ENCODE measurements at regions not wholly inside any gene's neighbourhood (a gene's known extent, or its start where the extent isn't known, plus 50 kb on each side); places are given as distances from the start of the nearest gene placed in this dataset.

- TF ChIP-seq CTCF (IDR thresholded peaks at IDR 0.05) (no peak), POLR2A (IDR thresholded peaks at IDR 0.05) (no peak)
- no peak overlapping the region for H3K4me3 ChIP-seq (ENCODE audit: low read depth, poor library complexity, severe bottlenecking)
- intact Hi-C loops (cut with DNase I; ENCODE audit: low total_unique reads), result no loop called here
- 96 to 97% methylated on average over 3 of the region's 3 CpGs for WGBS, 2 donors
- no peak for DNase-seq (ENCODE audit: low spot score in 2 of 2)
Measured at GRCh38 chr5:123751670-123752069, 239.7 kb downstream of the CSNK1G3 start.

- H3K4me3 ChIP-seq (ENCODE audit: low read depth, poor library complexity, severe bottlenecking), result no peak overlapping the region
- 96 to 97% methylated on average over 1 of the region's 1 CpG for WGBS, 2 donors
- intact Hi-C loops (cut with DNase I; ENCODE audit: low total_unique reads), result no loop called here
- no peak for DNase-seq (ENCODE audit: low spot score in 2 of 2)
- no peak for TF ChIP-seq POLR2A (IDR thresholded peaks at IDR 0.05)
- no peak for TF ChIP-seq CTCF (IDR thresholded peaks at IDR 0.05)
Measured at GRCh38 chr5:123748239-123748638, 236.3 kb downstream of the CSNK1G3 start.

- TF ChIP-seq CTCF (IDR thresholded peaks at IDR 0.05), result no peak
- no peak for TF ChIP-seq POLR2A (IDR thresholded peaks at IDR 0.05)
- H3K4me3 ChIP-seq (ENCODE audit: low read depth, poor library complexity, severe bottlenecking), result no peak overlapping the region
- no peak for DNase-seq (ENCODE audit: low spot score in 2 of 2)
- intact Hi-C loops (cut with DNase I; ENCODE audit: low total_unique reads), result no loop called here
- 50 to 56% methylated on average over 3 of the region's 3 CpGs for WGBS, 2 donors
Measured at GRCh38 chr5:123746683-123747360, 234.8 kb downstream of the CSNK1G3 start.

GRCh38 chr5:123743990-123744583 is 232.1 kb downstream of the CSNK1G3 start:
- H3K4me3 ChIP-seq (ENCODE audit: low read depth, poor library complexity, severe bottlenecking), result no peak overlapping the region
- DNase-seq (ENCODE audit: low spot score in 2 of 2), result no peak
- intact Hi-C loops (cut with DNase I; ENCODE audit: low total_unique reads), result no loop called here
- no peak for TF ChIP-seq POLR2A (IDR thresholded peaks at IDR 0.05)
- no peak for TF ChIP-seq CTCF (IDR thresholded peaks at IDR 0.05)
- WGBS, 2 donors, result 91 to 95% methylated on average over 1 of the region's 1 CpG

GRCh38 chr5:123735384-123735783 is 223.4 kb downstream of the CSNK1G3 start:
- no peak overlapping the region for H3K4me3 ChIP-seq (ENCODE audit: low read depth, poor library complexity, severe bottlenecking)
- DNase-seq (ENCODE audit: low spot score in 2 of 2), result no peak
- 53 to 54% methylated on average over 1 of the region's 1 CpG for WGBS, 2 donors
- TF ChIP-seq CTCF (IDR thresholded peaks at IDR 0.05) (no peak), POLR2A (IDR thresholded peaks at IDR 0.05) (no peak)
- intact Hi-C loops (cut with DNase I; ENCODE audit: low total_unique reads), result no loop called here

GRCh38 chr5:123732257-123732656 is 220.3 kb downstream of the CSNK1G3 start:
- TF ChIP-seq POLR2A (IDR thresholded peaks at IDR 0.05), result no peak
- TF ChIP-seq CTCF (IDR thresholded peaks at IDR 0.05), result no peak
- 73 to 100% methylated on average over 1 of the region's 1 CpG for WGBS, 2 donors
- intact Hi-C loops (cut with DNase I; ENCODE audit: low total_unique reads), result no loop called here
- DNase-seq (ENCODE audit: low spot score in 2 of 2), result no peak
- no peak overlapping the region for H3K4me3 ChIP-seq (ENCODE audit: low read depth, poor library complexity, severe bottlenecking)

All from lower leg skin (tissue), 4 donors.